RWPE2 (cell line): ENCODE measurements at regions not wholly inside any gene's neighbourhood (a gene's known extent, or its start where the extent isn't known, plus 50 kb on each side); places are given as distances from the start of the nearest gene placed in this dataset.

Source experiments
- ATAC-seq: fragments of 200-7000 bp; cut with Tn5 transposase; 3 replicates; pipeline ENCODE4 v1.9.1; 2021; ENCODE audit warnings: low read depth
- DNase-seq: peaks from one replicate; pipeline ENCODE4 v3.0.0-alpha.2; 2020; ENCODE audit warnings: low spot score
- H3K27ac ChIP-seq: fragments of 450-650 bp; 2 replicates; pipeline ENCODE4 v1.5.1; 2017; ENCODE audit warnings: mild to moderate bottlenecking; ENCODE audit not compliant: poor library complexity, severe bottlenecking
- H3K27me3 ChIP-seq: fragments of 250-450 bp; sonication (Bioruptor Pico); 2 replicates; pipeline ENCODE4 v1.5.1; 2021; ENCODE audit warnings: mild to moderate bottlenecking, moderate library complexity; ENCODE audit not compliant: insufficient read depth, poor library complexity, severe bottlenecking
- H3K36me3 ChIP-seq: fragments of 250-450 bp; sonication (Bioruptor Pico); 2 replicates; pipeline ENCODE4 v1.5.1; 2020; ENCODE audit warnings: low read depth, mild to moderate bottlenecking, moderate library complexity
- H3K4me1 ChIP-seq: fragments of 250-450 bp; sonication (Bioruptor Pico); 2 replicates; pipeline ENCODE4 v1.5.1; 2021; ENCODE audit warnings: mild to moderate bottlenecking, moderate library complexity; ENCODE audit not compliant: insufficient read depth, poor library complexity, severe bottlenecking
- H3K4me3 ChIP-seq: fragments of 250-450 bp; sonication (Bioruptor Pico); 2 replicates; pipeline ENCODE4 v1.5.1; 2021; ENCODE audit warnings: mild to moderate bottlenecking, moderate library complexity; ENCODE audit not compliant: severe bottlenecking
- H3K9me3 ChIP-seq: fragments of 250-450 bp; sonication (Bioruptor Pico); 2 replicates; pipeline ENCODE4 v1.5.1; 2021; ENCODE audit warnings: mild to moderate bottlenecking, moderate library complexity; ENCODE audit not compliant: severe bottlenecking
- TF ChIP-seq, protein P1 (sequence below): fragments of 450-650 bp; IDR thresholded peaks from one replicate; pipeline ENCODE4 v1.5.1; 2017; ENCODE audit warnings: mild to moderate bottlenecking, moderate library complexity; ENCODE audit not compliant: poor library complexity, severe bottlenecking

GRCh38 chr20:12870588-12870987 is 138.2 kb upstream of the SPTLC3 start:
- TF ChIP-seq, protein P1, sequence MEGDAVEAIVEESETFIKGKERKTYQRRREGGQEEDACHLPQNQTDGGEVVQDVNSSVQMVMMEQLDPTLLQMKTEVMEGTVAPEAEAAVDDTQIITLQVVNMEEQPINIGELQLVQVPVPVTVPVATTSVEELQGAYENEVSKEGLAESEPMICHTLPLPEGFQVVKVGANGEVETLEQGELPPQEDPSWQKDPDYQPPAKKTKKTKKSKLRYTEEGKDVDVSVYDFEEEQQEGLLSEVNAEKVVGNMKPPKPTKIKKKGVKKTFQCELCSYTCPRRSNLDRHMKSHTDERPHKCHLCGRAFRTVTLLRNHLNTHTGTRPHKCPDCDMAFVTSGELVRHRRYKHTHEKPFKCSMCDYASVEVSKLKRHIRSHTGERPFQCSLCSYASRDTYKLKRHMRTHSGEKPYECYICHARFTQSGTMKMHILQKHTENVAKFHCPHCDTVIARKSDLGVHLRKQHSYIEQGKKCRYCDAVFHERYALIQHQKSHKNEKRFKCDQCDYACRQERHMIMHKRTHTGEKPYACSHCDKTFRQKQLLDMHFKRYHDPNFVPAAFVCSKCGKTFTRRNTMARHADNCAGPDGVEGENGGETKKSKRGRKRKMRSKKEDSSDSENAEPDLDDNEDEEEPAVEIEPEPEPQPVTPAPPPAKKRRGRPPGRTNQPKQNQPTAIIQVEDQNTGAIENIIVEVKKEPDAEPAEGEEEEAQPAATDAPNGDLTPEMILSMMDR: no peak
- Histone ChIP-seq H3K36me3 (no peaks in the 10 kb centered on the region), H3K27me3 (no peaks in the 10 kb centered on the region), H3K27ac (no peak overlapping the region), H3K9me3 (no peaks in the 10 kb centered on the region), H3K4me1 (no peaks in the 10 kb centered on the region), H3K4me3 (no peak overlapping the region)
- ATAC-seq (no peak), DNase-seq (no peak)

- TF ChIP-seq, protein P1: no peak
- no peaks in the 10 kb centered on the region for H3K27me3 ChIP-seq
- ATAC-seq: no peak
Observed at GRCh38 chr20:12874933-12875332, 133.8 kb upstream of the SPTLC3 start.

GRCh38 chr20:12875510-12875909 is 133.3 kb upstream of the SPTLC3 start:
- DNase-seq (no peak), ATAC-seq (no peak)
- no peaks in the 10 kb centered on the region for H3K36me3 ChIP-seq
- no peak overlapping the region for H3K27ac ChIP-seq
- H3K27me3 ChIP-seq: no peaks in the 10 kb centered on the region
- TF ChIP-seq, protein P1: no peak
- H3K9me3 ChIP-seq: no peaks in the 10 kb centered on the region
- no peak overlapping the region for H3K4me3 ChIP-seq
- no peaks in the 10 kb centered on the region for H3K4me1 ChIP-seq

More at GRCh38 chr20:12874933-12875332, 133.8 kb upstream of the SPTLC3 start:
- Histone ChIP-seq H3K4me3 (no peak overlapping the region), H3K36me3 (no peaks in the 10 kb centered on the region), H3K27ac (no peak overlapping the region), H3K4me1 (no peaks in the 10 kb centered on the region), H3K9me3 (no peaks in the 10 kb centered on the region)
- no peak for DNase-seq

DNA sequence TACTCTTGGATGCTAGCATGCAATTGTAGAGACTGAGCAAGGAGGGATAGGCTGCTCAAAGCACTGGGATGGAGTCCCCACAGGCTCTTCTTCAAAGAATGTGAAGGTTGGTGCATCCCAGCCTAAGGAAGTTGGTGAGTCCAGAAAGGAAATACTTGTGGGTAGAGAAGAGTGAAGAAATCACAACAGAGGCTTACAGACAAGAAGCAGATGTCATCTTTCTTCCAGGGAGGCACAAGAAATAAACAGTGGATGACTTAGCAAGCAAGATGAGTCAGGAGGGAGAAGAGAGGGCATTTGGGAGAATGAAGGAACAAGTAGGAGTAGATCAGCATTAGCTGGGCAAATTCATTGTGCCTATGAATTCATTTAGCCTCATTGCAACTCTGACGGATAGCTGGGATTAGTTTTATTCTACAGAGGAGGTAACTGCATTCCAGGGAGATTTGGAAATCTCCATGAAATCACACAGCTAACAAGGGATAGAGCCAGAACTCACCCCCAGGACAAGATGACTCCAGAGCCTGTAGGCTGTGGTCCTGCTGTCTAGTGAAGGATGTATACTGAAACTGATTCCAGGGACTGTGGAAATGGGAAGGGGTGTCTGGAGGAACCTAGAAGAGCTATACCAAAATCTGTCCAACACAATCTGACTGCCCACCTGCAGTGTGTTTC is 125.8 kb upstream of the SPTLC3 start:
- Histone ChIP-seq H3K9me3 (no peaks in the 10 kb centered on the region), H3K36me3 (no peaks in the 10 kb centered on the region), H3K4me3 (no peak overlapping the region), H3K27me3 (no peaks in the 10 kb centered on the region), H3K27ac (no peak overlapping the region), H3K4me1 (no peaks in the 10 kb centered on the region)
- DNase-seq: no peak
- TF ChIP-seq, protein P1: no peak
- ATAC-seq: peak; percentile 42

DNA sequence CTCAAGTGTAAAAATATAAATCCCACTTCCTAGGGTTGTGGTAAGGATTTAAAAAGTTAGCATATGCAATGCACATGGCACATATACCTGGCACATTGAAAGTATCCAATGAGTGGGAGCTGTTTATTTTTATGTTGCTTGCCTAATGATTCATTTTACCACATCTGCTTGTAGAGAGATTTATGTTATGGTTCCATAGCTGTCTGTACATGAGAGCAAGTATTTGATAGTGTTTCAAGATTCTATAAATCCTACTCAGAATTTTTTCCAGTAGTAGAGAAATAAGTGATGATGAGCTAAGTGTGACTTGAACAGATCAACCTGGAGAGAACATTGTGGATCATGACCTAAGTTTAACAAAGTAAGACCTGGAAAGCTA is 125.3 kb upstream of the SPTLC3 start:
- H3K4me3 ChIP-seq: no peak overlapping the region
- DNase-seq: no peak
- H3K36me3 ChIP-seq: no peaks in the 10 kb centered on the region
- no peaks in the 10 kb centered on the region for H3K9me3 ChIP-seq
- H3K27me3 ChIP-seq: no peaks in the 10 kb centered on the region
- TF ChIP-seq, protein P1: no peak
- no peak for ATAC-seq
- H3K27ac ChIP-seq: no peak overlapping the region
- H3K4me1 ChIP-seq: no peaks in the 10 kb centered on the region
